ENCODE measurements at regions not wholly inside any gene's neighbourhood (a gene's known extent, or its start where the extent isn't known, plus 50 kb on each side); places are given as distances from the start of the nearest gene placed in this dataset.

DNA sequence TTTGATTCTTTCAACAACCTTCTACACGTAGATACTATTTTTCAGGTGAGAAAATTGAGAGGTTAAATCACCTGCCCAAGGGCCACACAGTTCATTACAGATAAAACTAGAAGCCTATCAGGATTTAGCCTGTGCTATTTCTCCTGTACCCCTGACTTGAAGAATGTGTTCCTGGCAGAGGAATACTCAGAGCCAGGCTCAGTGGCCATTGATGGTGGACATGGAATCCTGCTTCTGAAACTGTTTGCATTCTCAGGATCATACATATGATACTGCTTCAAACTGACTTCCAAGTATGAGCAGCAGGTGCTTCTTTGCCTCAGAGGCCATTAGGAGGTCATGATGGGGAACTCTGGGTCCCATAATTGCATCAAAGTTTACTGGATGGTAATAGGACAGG, 348.6 kb downstream of the ADRA2A start:
- Histone ChIP-seq H4K8ac (ENCODE audit: low read depth in 2 of 2, low read length in 2 of 2) (no peak overlapping the region), H2AK9ac (replicated peaks; ENCODE audit: low read depth, low read length, poor library complexity) (no peak overlapping the region), H2BK20ac (ENCODE audit: low read depth, low read length) (no peak overlapping the region), H4K5ac (ENCODE audit: low read depth, low read length) (no peak overlapping the region), H3K18ac (ENCODE audit: low read depth, low read length) (no peak overlapping the region), H4K91ac (ENCODE audit: insufficient read depth, low read depth, low read length) (no peak overlapping the region), H2BK15ac (ENCODE audit: low read depth, low read length) (no peak overlapping the region), H3K56ac (ENCODE audit: extremely low read depth, insufficient read depth, low read length) (no peak overlapping the region), H3K36me3 (ENCODE audit: control insufficient read depth, insufficient read depth, low read length) (no peaks in the 10 kb centered on the region), H3K9me3 (ENCODE audit: control insufficient read depth, insufficient read depth, low read length) (peaks cover 11% of the 10 kb centered on the region; the same call in 1 of the 2 replicates), H3K79me1 (ENCODE audit: low read depth in 1 of 2, low read length in 2 of 2) (no peaks in the 10 kb centered on the region), H3K23ac (ENCODE audit: low read depth, low read length) (no peak overlapping the region), H3K4me3 (ENCODE audit: insufficient read depth, low read depth, low read length) (no peak overlapping the region), H2AFZ (replicated peaks; ENCODE audit: low read length, poor library complexity) (no peak overlapping the region), H3K9me1 (ENCODE audit: insufficient read depth, low read length) (no peaks in the 10 kb centered on the region), H3K14ac (replicated peaks; ENCODE audit: low read depth, low read length) (no peak overlapping the region), H2BK120ac (ENCODE audit: low read depth, low read length) (no peak overlapping the region), H3K4me2 (ENCODE audit: low read depth, low read length) (no peak overlapping the region), H3K4me1 (ENCODE audit: control insufficient read depth, insufficient read depth, low read length) (no peaks in the 10 kb centered on the region), H3K27ac (ENCODE audit: insufficient read depth, low read length) (no peak overlapping the region), H2BK5ac (ENCODE audit: low read depth, low read length, poor library complexity, severe bottlenecking) (no peak overlapping the region), H2AK5ac (ENCODE audit: low read depth, low read length) (no peak overlapping the region), H4K20me1 (ENCODE audit: insufficient read depth, low read length) (no peaks in the 10 kb centered on the region), H3K27me3 (ENCODE audit: control insufficient read depth, insufficient read depth, low read length) (no peaks in the 10 kb centered on the region), H3K4ac (ENCODE audit: low read depth, low read length) (no peak overlapping the region), H3K9ac (ENCODE audit: low read depth, low read length) (no peak overlapping the region)
- CTCF ChIA-PET: no interaction called here
- no peak for DNase-seq
- intact Hi-C loops (cut with micrococcal nuclease) (no loop called here), dilution Hi-C loops (cut with HindIII; ENCODE audit: low sequenced_read_pairs, unreplicated experiment) (no loop called here), in situ Hi-C loops (cut with MboI; ENCODE audit: low sequenced_read_pairs) (no loop called here)
- BruUV-seq (replicated peaks): no TSS peak
- WGBS, 2 experiments (ENCODE audit: extremely low coverage in 2 of 2, insufficient read length in 1 of 2): no CpG with 5 or more reads among the region's 1 CpG
- no peak for ATAC-seq (ENCODE audit: low read depth)
- POLR2A ChIA-PET (ENCODE audit: unreplicated experiment): no interaction called here
- no peak for TF ChIP-seq FOS (IDR thresholded peaks at IDR 0.05; ENCODE audit: low read depth, low read length)
